ENCODE measurements at regions not wholly inside any gene's neighbourhood (a gene's known extent, or its start where the extent isn't known, plus 50 kb on each side); places are given as distances from the start of the nearest gene placed in this dataset.
A peak's percentile ranks its signal among the peaks of the same experiment; 100 is the strongest.

- TF ChIP-seq MAX (IDR thresholded peaks at IDR 0.05; ENCODE audit: low read depth, low read length) (no peak), CTCF (IDR thresholded peaks at IDR 0.05; ENCODE audit: low read depth, low read length) (no peak), POLR2A (IDR thresholded peaks at IDR 0.05; ENCODE audit: extremely low read depth, insufficient read length) (no peak), MYC (IDR thresholded peaks at IDR 0.05; ENCODE audit: low read depth, low read length) (no peak)
- DNase-seq (ENCODE audit: low read depth): no peak
- H3K4me3 ChIP-seq (ENCODE audit: low read depth, low read length): no peak overlapping the region
Observed at GRCh38 chr21:18488252-18488651, 84.7 kb upstream of the TMPRSS15 start.

- DNase-seq (ENCODE audit: low read depth): no peak
- TF ChIP-seq MYC (IDR thresholded peaks at IDR 0.05; ENCODE audit: low read depth, low read length) (no peak), MAX (IDR thresholded peaks at IDR 0.05; ENCODE audit: low read depth, low read length) (no peak), CTCF (IDR thresholded peaks at IDR 0.05; ENCODE audit: low read depth, low read length) (no peak), POLR2A (IDR thresholded peaks at IDR 0.05; ENCODE audit: extremely low read depth, insufficient read length) (no peak)
- no peak overlapping the region for H3K4me3 ChIP-seq (ENCODE audit: low read depth, low read length)
Observed at GRCh38 chr21:18493422-18493821, 89.8 kb upstream of the TMPRSS15 start.

DNA sequence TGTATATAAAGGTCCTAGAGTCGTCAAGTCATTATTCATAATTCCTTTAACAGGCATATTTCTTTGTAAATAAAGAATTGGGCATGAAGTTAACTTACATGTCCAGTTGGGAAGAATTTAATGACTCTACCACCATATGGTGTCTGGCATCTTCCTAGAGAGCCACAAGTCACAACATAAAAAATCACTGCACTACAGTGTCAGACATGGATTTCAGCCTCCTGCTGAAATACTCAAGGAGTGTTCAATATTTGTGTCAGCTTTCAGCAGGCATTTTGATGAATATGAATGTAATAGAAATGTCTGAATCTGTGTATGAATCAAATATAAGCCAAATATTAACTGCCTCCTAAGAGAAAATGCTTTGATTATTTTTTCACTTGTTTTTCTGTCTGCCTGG is 91.9 kb upstream of the TMPRSS15 start:
- no peak for DNase-seq (ENCODE audit: low read depth)
- no peak overlapping the region for H3K4me3 ChIP-seq (ENCODE audit: low read depth, low read length)
- no peak for TF ChIP-seq POLR2A (IDR thresholded peaks at IDR 0.05; ENCODE audit: extremely low read depth, insufficient read length)
- TF ChIP-seq MYC (IDR thresholded peaks at IDR 0.05; ENCODE audit: low read depth, low read length): no peak
- TF ChIP-seq MAX (IDR thresholded peaks at IDR 0.05; ENCODE audit: low read depth, low read length): no peak
- TF ChIP-seq CTCF (IDR thresholded peaks at IDR 0.05; ENCODE audit: low read depth, low read length): no peak

GRCh38 chr21:18498431-18498830 is 94.8 kb upstream of the TMPRSS15 start:
- no peak overlapping the region for H3K4me3 ChIP-seq (ENCODE audit: low read depth, low read length)
- TF ChIP-seq CTCF (IDR thresholded peaks at IDR 0.05; ENCODE audit: low read depth, low read length): no peak
- TF ChIP-seq MAX (IDR thresholded peaks at IDR 0.05; ENCODE audit: low read depth, low read length): no peak
- no peak for TF ChIP-seq MYC (IDR thresholded peaks at IDR 0.05; ENCODE audit: low read depth, low read length)
- TF ChIP-seq POLR2A (IDR thresholded peaks at IDR 0.05; ENCODE audit: extremely low read depth, insufficient read length): no peak
- no peak for DNase-seq (ENCODE audit: low read depth)

DNA sequence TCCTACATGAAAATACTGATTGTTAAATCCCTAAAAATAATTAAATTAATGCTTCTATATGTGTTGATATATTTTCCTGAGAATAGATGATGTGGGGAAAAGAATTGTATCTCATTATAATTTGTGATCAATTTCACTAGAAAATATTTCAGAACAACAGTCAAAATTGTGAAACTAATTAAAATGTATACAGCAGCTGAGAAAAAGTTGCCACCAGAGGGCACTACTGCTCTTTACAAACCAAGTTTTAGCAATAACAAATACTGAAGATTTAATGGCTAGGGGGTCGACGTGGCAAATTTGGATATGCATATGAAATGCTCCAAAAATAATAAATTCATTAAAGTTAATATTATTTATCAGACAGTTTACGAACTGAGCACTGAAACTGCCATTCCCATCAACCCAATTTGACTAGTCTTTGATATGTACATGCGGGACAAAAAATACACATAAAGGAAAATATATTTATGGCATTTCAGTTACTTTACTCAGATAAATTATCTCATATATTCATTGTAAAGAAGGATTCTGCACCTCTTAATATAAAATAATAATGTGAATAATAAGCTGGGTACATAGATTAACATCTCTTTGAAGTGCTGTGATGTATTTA is 96.3 kb upstream of the TMPRSS15 start:
- peak; percentile 56 for DNase-seq (ENCODE audit: low read depth)
- TF ChIP-seq CTCF (IDR thresholded peaks at IDR 0.05; ENCODE audit: low read depth, low read length) (peak; percentile 58), MAX (IDR thresholded peaks at IDR 0.05; ENCODE audit: low read depth, low read length) (no peak)
- H3K4me3 ChIP-seq (ENCODE audit: low read depth, low read length): no peak overlapping the region
